H1 (cell line): ENCODE measurements at regions not wholly inside any gene's neighbourhood (a gene's known extent, or its start where the extent isn't known, plus 50 kb on each side); places are given as distances from the start of the nearest gene placed in this dataset.

Source experiments
- CTCF ChIA-PET: fragments of 300-600 bp; sonication (Branson Sonifier 250); formaldehyde crosslinking; loops from one replicate; lab custom pipeline; 2021; ENCODE audit not compliant: partially characterized antibody; lab: Charles Lee
- POLR2A ChIA-PET: fragments of 300-600 bp; sonication (Branson Sonifier 250); formaldehyde crosslinking; loops from one replicate; lab custom pipeline; 2021; ENCODE audit warnings: inconsistent platforms; ENCODE audit not compliant: partially characterized antibody; lab: Charles Lee
- DNase-seq, 2 experiments: peaks; one replicate each; pipeline versions ENCODE4 v3.0.0 to v3.0.0-alpha.2; 2010 to 2022; ENCODE audit warnings: low spot score in 2 of 2, low read depth in 1 of 2, mixed read lengths in 1 of 2
- FAIRE-seq: peaks from 2 replicates; lab custom pipeline; 2011; peaks lifted over from hg19 to GRCh38; lab: Jason Lieb, UNC
- H2AFZ ChIP-seq: 2 replicates; pipeline ENCODE4 v1.8.1; 2012; ENCODE audit warnings: low read length, inconsistent platforms
- H2AK5ac ChIP-seq: 2 replicates; pipeline ENCODE4 v1.6.1; 2013; ENCODE audit warnings: low read depth, low read length
- H2BK120ac ChIP-seq: replicated peaks from 2 replicates; pipeline ENCODE3; 2013; ENCODE audit warnings: low read depth, low read length, inconsistent platforms
- H2BK12ac ChIP-seq: 2 replicates; pipeline ENCODE4 v1.6.1; 2013; ENCODE audit warnings: low read depth, low read length
- H2BK15ac ChIP-seq: 2 replicates; pipeline ENCODE4 v1.6.1; 2013; ENCODE audit warnings: low read length
- H2BK20ac ChIP-seq: 2 replicates; pipeline ENCODE4 v1.6.1; 2013; ENCODE audit warnings: low read length
- H2BK5ac ChIP-seq: 2 replicates; pipeline ENCODE4 v1.6.1; 2013; ENCODE audit warnings: low read depth, low read length
- H3K14ac ChIP-seq: 2 replicates; pipeline ENCODE4 v1.6.1; 2013; ENCODE audit warnings: inconsistent platforms; ENCODE audit not compliant: insufficient read length
- H3K18ac ChIP-seq: 2 replicates; pipeline ENCODE4 v1.6.1; 2013; ENCODE audit warnings: low read length; ENCODE audit errors: extremely low read depth
- H3K23ac ChIP-seq: 2 replicates; pipeline ENCODE4 v1.6.1; 2013; ENCODE audit warnings: inconsistent platforms; ENCODE audit not compliant: insufficient read length
- H3K23me2 ChIP-seq: 2 replicates; pipeline ENCODE4 v1.6.1; 2013; ENCODE audit warnings: low read depth, low read length
- H3K27ac ChIP-seq: 2 replicates; pipeline ENCODE4 v1.6.1; 2011; ENCODE audit warnings: low read depth, low read length, inconsistent platforms
- H3K27me3 ChIP-seq, 4 experiments: replicated peaks in 1 of 4; 1 replicate in 1 of 4; 2 replicates in 3 of 4; pipeline versions ENCODE4 v1.6.1 to v1.8.1; 2011 to 2013; ENCODE audit warnings: low read length in 3 of 4, mild to moderate bottlenecking in 3 of 4, inconsistent platforms in 2 of 4, mixed read lengths in 2 of 4, moderate library complexity in 1 of 4; ENCODE audit not compliant: control insufficient read depth in 3 of 4, insufficient read depth in 3 of 4; ENCODE audit errors: extremely low read depth in 1 of 4
- H3K36me3 ChIP-seq, 4 experiments: 2 replicates each; pipeline versions ENCODE4 v1.6.1 to v1.8.1; 2011 to 2013; ENCODE audit warnings: mild to moderate bottlenecking in 4 of 4, low read length in 3 of 4, moderate library complexity in 2 of 4, control low read depth in 1 of 4, inconsistent platforms in 1 of 4; ENCODE audit not compliant: insufficient read depth in 4 of 4, control insufficient read depth in 2 of 4
- H3K4ac ChIP-seq: replicated peaks from 2 replicates; pipeline ENCODE3; 2013; ENCODE audit warnings: low read length, low read depth, mixed read lengths, inconsistent platforms; ENCODE audit not compliant: insufficient read length
- H3K4me1 ChIP-seq, 4 experiments: replicated peaks in 1 of 4; 1 replicate in 1 of 4; 2 replicates in 3 of 4; pipeline versions ENCODE4 v1.6.1 to v1.8.1; 2011 to 2013; ENCODE audit warnings: low read length in 3 of 4, inconsistent platforms in 2 of 4, mixed read lengths in 1 of 4; ENCODE audit not compliant: insufficient read depth in 4 of 4, control insufficient read depth in 3 of 4
- H3K4me2 ChIP-seq, 2 experiments: 2 replicates each; pipeline versions ENCODE4 v1.6.1 to v1.8.1; 2011 to 2013; ENCODE audit warnings: low read depth in 2 of 2, low read length in 2 of 2, control low read depth in 1 of 2, inconsistent platforms in 1 of 2, mild to moderate bottlenecking in 1 of 2; ENCODE audit not compliant: insufficient read depth in 1 of 2
- H3K4me3 ChIP-seq, 4 experiments: fragments of 200-600, 300-600 bp in 1 of 4; sonication (generic), shearing (Covaris generic), sonication (Bioruptor Twin) in 1 of 4; 2 replicates each; pipeline versions ENCODE4 v1.5.1 to v1.8.1; 2011 to 2016; ENCODE audit warnings: low read length in 4 of 4, low read depth in 3 of 4, control low read depth in 2 of 4, inconsistent platforms in 2 of 4, mild to moderate bottlenecking in 2 of 4, mixed read lengths in 1 of 4, moderate library complexity in 1 of 4; ENCODE audit not compliant: insufficient read depth in 2 of 4; ENCODE audit errors: extremely low read depth in 1 of 4
- H3K56ac ChIP-seq: replicated peaks from 2 replicates; pipeline ENCODE3; 2013; ENCODE audit warnings: low read depth, mild to moderate bottlenecking, mixed read lengths, low read length, inconsistent platforms; ENCODE audit not compliant: insufficient read length
- H3K79me1 ChIP-seq: 2 replicates; pipeline ENCODE4 v1.6.1; 2013; ENCODE audit warnings: low read depth, low read length, control low read depth
- H3K79me2 ChIP-seq, 2 experiments: 2 replicates each; pipeline versions ENCODE4 v1.6.1 to v1.8.1; 2012 to 2013; ENCODE audit warnings: low read length in 2 of 2, mild to moderate bottlenecking in 2 of 2, inconsistent platforms in 1 of 2; ENCODE audit not compliant: insufficient read depth in 2 of 2, control insufficient read depth in 1 of 2
- H3K9ac ChIP-seq, 4 experiments: replicated peaks in 1 of 4; 1 replicate in 1 of 4; 2 replicates in 3 of 4; pipeline versions ENCODE4 v1.6.1 to v1.8.1; 2011 to 2013; ENCODE audit warnings: low read depth in 3 of 4, low read length in 3 of 4, control low read depth in 2 of 4, mild to moderate bottlenecking in 2 of 4, moderate library complexity in 2 of 4, inconsistent platforms in 1 of 4; ENCODE audit errors: extremely low read depth in 1 of 4
- H3K9me3 ChIP-seq, 2 experiments: 2 replicates each; pipeline versions ENCODE4 v1.6.1 to v1.8.1; 2012 to 2013; ENCODE audit warnings: mild to moderate bottlenecking in 2 of 2, moderate library complexity in 2 of 2, control low read depth in 1 of 2, inconsistent platforms in 1 of 2, low read depth in 1 of 2, low read length in 1 of 2, mixed read lengths in 1 of 2; ENCODE audit not compliant: insufficient read depth in 2 of 2
- H4K20me1 ChIP-seq, 2 experiments: replicated peaks in 1 of 2; 2 replicates each; pipeline versions ENCODE3 to v1.8.1; 2011 to 2013; ENCODE audit warnings: inconsistent platforms in 2 of 2, low read length in 2 of 2, mild to moderate bottlenecking in 1 of 2; ENCODE audit not compliant: insufficient read depth in 2 of 2, control insufficient read depth in 1 of 2
- H4K5ac ChIP-seq: 2 replicates; pipeline ENCODE4 v1.6.1; 2013; ENCODE audit warnings: low read length, low read depth, mixed read lengths, inconsistent platforms; ENCODE audit not compliant: insufficient read length
- H4K8ac ChIP-seq: 2 replicates; pipeline ENCODE4 v1.8.0; 2013; ENCODE audit warnings: mild to moderate bottlenecking, moderate library complexity, low read length, inconsistent platforms; ENCODE audit not compliant: insufficient read depth; ENCODE audit errors: extremely low read depth
- H4K91ac ChIP-seq: replicated peaks from 2 replicates; pipeline ENCODE3; 2013; ENCODE audit warnings: low read length, mixed read lengths, inconsistent platforms; ENCODE audit not compliant: insufficient read length
- BACH1 ChIP-seq: IDR thresholded peaks from 2 replicates; pipeline ENCODE4 v1.6.1; 2012; ENCODE audit warnings: low read length, improper control_type of control experiment
- KDM4A ChIP-seq: IDR thresholded peaks from one replicate; pipeline ENCODE4 v1.7.1; 2012; ENCODE audit warnings: low read depth, mild to moderate bottlenecking, moderate library complexity, low read length, inconsistent platforms; ENCODE audit not compliant: severe bottlenecking
- TBP ChIP-seq: IDR thresholded peaks from 2 replicates; pipeline ENCODE4 v1.6.1; 2011; ENCODE audit warnings: low read depth, low read length, improper control_type of control experiment
- TCF12 ChIP-seq: IDR thresholded peaks from 2 replicates; pipeline ENCODE4 v1.6.1; 2011; ENCODE audit warnings: low read depth, mild to moderate bottlenecking, low read length
- WGBS, 2 experiments: shearing (Covaris generic) in 1 of 2; methylation state at CpG; one replicate each; pipeline versions ENCODE4 v1.1.6 to v1.1.7; 2013 to 2015; ENCODE audit warnings: low lambda C conversion rate in 2 of 2, mixed read lengths in 2 of 2, inconsistent platforms in 1 of 2, low coverage in 1 of 2, missing lambda C conversion rate in 1 of 2; ENCODE audit not compliant: insufficient replicate concordance in 2 of 2, insufficient coverage in 1 of 2, insufficient read length in 1 of 2; ENCODE audit errors: extremely low coverage in 1 of 2, missing lambda C conversion rate in 1 of 2; 5-methylcytosine and 5-hydroxymethylcytosine counted together

GRCh38 chr9:108553111-108553635 is 302.6 kb downstream of the ACTL7B start:
- Histone ChIP-seq H3K9ac (no peak overlapping the region), H3K79me2 (no peaks in the 10 kb centered on the region), H3K79me1 (no peaks in the 10 kb centered on the region), H3K18ac (no peak overlapping the region), H2BK120ac (no peak overlapping the region), H3K23ac (no peak overlapping the region), H2BK20ac (no peak overlapping the region), H2BK15ac (no peak overlapping the region), H3K9me3 (no peaks in the 10 kb centered on the region), H2AK5ac (no peak overlapping the region), H3K27me3 (no peaks in the 10 kb centered on the region), H3K4me1 (no peaks in the 10 kb centered on the region), H2BK5ac (no peak overlapping the region), H4K8ac (no peak overlapping the region), H3K4me3 (no peak overlapping the region), H4K20me1 (no peaks in the 10 kb centered on the region), H3K4me2 (no peak overlapping the region), H3K14ac (no peak overlapping the region), H4K91ac (no peak overlapping the region), H3K27ac (no peak overlapping the region), H3K56ac (no peak overlapping the region), H3K23me2 (no peaks in the 10 kb centered on the region), H3K36me3 (no peaks in the 10 kb centered on the region), H2AFZ (no peak overlapping the region), H2BK12ac (no peak overlapping the region), H4K5ac (no peak overlapping the region), H3K4ac (no peak overlapping the region)
- WGBS, 2 experiments, result 83% methylated on average over 2 of the region's 2 CpGs; no CpG with 5 or more reads in 1 of the 2 experiments
- DNase-seq, result no peak
- no peak for FAIRE-seq
- CTCF ChIA-PET, result interaction anchor here (1.5 to 1.9 kb wide), 2 partner anchors 17 to 40 kb away, joined by 3 to 4 read pairs; no protein-coding TSS in a partner anchor
- POLR2A ChIA-PET, result no interaction called here
- TF ChIP-seq KDM4A, result no peak
- TF ChIP-seq BACH1, result no peak
- no peak for TF ChIP-seq TCF12
- no peak for TF ChIP-seq TBP
